Ramos (cell line): ENCODE measurements at regions not wholly inside any gene's neighbourhood (a gene's known extent, or its start where the extent isn't known, plus 50 kb on each side); places are given as distances from the start of the nearest gene placed in this dataset.
"Not testable (repeated sequence)": the region's sequence is repeated elsewhere in the genome, so short reads cannot be mapped to it uniquely, and the experiment has no call there.

Experiments used
- in situ Hi-C: fragments of 300-500 bp; cut with MboI; formaldehyde crosslinking; loops from one replicate; pipeline ENCODE4 v1.14.3; 2022; ENCODE audit warnings: low sequenced_read_pairs; ENCODE audit not compliant: unreplicated experiment

DNA sequence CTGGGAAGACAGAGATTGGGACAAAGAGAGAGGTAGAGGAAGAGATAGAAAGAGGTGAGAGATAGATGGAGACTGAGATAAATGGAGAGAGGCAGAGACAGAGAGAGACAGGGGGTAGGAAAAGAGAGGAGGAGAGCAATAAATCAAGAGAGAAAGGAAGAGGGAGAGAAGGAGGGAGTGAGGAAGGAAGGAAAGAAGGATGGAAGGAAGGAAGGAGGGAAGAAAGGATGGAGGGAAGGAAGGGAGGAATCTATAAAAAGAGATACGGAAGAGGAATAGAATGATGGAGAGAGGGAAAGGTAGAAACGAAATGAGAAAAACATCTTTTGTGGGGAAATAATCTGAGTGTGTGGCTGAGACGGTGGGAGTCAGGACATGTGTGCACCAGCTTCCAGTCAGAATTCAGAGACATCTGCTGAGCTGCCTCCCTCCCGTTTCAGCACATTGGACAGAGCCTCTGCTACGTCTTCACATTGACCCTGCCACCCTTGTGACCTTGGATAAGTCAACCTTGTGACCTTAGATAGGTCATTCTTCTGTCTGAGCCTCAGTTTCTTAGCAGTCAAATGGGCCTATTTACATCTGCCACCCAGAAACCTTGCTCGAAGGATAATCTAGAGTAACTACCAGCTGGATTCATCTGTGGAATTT is 417.8 kb downstream of the MIAT start:
- in situ Hi-C loops, result no loop called here

DNA sequence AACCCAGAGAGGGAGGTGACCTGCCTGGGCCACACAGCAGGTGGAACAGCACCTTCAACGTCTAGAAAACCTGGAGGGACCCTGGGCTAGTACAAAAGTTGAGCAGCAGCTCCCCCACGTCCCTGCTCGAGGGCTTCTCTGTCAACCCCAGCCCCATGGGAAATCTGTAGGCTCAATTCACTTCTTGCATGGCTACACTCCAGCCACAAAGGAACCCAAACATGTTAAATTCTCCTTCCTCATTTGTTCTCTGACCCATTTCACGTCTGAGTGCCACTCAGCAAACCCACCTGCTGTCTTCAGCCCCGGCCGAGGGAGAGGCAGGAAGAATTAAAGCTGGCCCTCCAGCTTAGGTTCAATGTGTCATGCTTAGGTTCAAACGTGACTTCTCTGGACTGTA is 418.5 kb downstream of the MIAT start:
- in situ Hi-C loops, result no loop called here

DNA sequence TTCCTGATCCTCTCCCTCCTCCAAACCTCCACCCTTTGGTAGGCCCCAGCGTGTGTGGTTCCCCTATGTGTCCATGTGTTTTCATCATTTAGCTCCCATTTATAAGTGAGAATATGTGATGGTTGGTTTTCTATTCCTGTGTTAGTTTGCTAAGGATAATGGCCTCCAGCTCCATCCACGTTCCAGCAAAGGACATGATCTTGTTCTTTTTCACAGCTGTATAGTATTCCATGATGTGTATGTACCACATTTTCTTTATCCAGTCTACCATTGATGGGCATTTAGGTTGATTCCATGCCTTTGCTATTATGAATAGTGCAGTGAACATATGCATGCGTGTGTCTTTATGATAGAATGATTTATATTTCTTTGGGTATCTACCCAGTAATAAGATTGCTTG is 420.7 kb downstream of the MIAT start:
- in situ Hi-C loops, result not testable (repeated sequence)

DNA sequence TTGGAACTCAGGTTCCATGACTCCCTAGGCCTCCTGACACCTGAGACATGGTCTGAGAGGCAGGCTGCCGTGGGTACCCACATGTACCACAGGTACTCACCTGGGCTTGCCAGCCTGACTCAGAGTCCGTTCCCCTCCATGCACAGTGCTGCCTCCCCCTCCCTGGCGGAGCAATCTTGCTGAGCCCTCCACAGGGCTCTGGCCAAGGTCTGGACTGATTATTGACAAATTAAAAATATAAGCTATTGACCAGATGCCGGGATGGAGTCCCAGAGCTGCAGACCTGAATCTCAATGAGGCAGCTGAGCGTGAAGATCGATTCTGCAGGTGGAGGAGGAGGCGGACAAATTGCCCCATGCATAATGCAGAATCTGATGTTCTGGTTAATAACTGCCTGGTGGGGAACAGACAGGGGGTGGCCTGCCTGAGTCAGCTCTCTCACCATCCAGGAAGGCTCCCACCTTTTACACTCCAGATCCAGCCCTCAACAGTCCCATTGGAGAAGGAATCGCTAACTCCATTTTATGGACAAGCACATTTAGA is 422.7 kb downstream of the MIAT start:
- in situ Hi-C loops, result no loop called here

DNA sequence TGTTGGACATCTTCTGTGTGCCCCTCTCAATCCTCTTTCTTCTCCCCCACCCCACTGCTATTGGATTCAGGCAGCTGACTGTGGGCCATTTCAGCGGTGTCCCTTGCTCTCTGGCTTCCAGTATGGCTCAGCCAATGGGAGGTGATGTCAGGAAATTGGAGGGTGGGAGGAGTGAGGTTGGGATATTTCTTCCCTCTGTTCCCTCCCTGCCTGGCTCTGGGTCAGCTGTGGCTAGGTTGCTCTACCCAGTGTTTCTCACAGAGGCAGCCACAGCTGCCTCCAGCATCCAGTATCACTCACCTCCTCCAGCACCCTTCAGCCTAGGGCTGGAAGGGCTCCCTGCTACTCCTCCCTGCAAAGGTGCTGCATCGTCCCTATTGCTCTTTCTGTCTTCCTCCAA is 423.5 kb downstream of the MIAT start:
- in situ Hi-C loops, result no loop called here

DNA sequence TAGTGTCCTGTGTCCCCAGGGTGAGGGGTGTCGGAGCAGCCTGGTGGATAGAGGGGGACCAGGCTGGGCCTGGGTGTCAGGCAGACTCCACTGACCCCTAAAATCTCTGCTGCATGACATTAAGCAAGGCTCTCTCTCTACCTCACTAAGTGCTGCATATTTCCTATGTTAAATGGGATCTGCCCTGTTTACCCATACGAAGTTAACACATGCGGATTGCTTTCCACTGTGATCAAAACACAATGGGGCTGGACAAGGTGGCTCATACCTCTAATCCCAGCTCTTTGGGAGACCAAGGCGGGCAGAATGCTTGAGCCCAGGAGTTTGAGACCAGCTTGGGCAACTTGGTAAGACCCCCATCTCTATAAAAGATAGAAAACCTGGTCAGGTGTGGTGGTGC is 426.2 kb downstream of the MIAT start:
- in situ Hi-C loops, result no loop called here

DNA sequence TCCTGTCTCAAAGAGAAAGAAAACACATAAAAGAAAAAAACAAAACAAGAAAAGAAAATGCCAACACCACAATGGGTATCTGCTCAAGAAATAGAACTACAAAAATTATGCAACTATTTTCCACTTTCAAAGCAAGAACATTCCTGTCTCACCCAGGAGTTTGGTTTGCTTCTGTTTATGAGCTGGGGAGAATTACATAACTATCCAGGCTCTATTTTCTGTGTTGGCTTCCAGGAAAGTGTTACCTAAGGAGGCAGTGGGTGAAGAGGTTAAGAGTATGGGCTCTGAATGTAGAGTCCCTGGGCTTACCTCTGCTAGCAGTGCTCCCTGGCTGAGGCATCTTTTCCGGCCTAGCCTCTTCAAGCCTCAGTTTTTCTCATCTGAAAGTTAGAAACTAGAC is 426.7 kb downstream of the MIAT start:
- in situ Hi-C loops, result no loop called here

DNA sequence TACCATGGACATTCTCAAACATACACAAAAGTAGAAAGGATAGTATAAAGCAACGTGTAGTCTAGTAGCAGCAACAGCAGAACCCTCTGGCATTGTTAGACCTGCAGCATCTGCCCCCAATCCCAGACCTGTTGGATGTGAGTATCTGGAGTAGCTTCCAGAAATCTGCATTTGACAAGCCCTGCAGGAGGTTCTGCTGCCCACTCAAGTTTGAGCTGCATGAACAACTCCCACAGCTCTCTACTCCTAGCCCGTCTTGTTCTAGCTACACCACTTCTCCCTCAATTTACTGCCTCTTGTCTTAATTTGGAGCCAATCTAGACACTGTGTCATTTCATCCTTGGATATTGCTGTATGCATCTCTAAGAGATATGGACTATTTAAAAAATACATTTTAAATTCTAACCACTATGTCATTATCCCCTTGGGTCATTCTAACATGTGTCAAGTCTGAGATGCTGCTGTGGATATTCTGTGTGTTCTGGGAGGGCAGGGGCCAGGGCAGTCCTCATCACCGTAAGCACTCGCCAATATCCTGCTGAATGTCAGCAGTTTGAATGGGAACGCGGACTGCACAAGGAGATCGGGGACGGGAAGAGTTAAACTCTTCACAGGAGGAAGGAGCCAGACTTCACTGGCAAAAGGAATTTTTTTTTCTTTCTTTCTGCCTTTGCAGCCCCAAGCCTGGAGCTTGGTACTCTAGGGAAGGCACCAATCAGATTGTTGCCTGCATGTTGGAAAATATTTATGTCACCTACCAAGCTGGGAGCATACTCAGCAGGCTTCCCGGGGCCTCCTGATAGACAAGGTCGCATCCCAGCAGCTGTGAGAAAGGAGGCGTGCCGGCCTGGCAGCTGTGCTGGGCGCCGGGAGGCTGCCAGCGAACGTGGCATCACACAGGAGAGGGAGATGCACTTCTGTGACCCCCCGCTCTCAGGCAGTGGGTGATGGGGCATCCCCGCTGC is 429.0 kb downstream of the MIAT start:
- in situ Hi-C loops, result no loop called here

DNA sequence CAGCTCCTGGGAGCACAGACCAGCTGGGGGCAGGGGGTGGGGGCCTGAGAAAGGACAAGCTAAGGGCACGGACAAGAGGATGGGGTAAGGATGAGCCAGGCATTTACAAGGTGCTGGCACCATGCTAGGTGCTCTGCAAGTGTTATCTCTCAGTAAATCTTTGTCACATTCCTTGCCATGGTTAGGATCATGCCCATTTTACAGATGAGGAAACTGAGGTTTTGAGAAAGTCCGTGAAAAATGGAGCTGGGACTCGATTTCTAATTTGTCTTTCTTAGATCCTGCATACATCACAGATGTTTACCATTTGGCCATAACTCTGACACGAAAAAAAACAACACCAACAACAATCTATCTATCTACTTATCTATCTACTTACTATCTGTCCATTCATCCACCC is 429.7 kb downstream of the MIAT start:
- in situ Hi-C loops, result no loop called here

DNA sequence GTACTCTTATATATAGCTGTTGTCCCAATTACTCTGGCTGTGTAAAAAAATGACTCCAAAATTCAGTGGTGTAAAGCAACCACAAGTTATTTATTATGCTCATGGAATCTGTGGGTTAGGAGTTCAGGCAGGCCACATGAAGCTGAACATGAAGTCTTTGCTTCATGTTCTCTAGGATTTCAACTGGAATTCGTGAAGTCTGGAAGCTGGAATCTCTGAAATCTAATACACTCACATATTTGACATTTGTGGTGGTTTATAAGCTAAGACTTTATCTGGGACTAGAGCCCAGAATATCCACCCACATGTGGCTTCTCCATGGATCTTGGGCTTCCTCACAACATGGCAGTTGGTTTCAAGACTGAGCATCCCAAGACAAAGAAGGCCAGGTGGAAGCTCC is 430.6 kb downstream of the MIAT start:
- in situ Hi-C loops, result no loop called here

DNA sequence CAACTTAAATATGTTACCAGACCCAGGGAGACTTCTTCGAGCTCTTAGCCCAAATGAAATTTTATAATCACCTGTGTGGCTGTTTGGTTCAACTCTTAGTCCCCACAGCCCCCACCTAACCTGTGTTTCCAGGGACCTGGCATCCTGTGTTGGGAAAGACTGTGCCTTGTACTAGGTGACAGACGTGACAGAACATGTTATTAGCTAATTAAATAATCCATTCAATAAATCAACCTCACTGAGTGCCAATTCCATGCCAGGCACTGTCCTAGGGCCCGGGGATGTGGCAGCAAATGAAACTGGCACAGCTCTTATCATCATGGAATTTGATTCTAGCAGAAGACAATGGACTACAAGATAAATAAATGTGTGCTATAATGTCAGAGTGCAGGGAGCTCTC is 431.9 kb downstream of the MIAT start:
- in situ Hi-C loops, result no loop called here

DNA sequence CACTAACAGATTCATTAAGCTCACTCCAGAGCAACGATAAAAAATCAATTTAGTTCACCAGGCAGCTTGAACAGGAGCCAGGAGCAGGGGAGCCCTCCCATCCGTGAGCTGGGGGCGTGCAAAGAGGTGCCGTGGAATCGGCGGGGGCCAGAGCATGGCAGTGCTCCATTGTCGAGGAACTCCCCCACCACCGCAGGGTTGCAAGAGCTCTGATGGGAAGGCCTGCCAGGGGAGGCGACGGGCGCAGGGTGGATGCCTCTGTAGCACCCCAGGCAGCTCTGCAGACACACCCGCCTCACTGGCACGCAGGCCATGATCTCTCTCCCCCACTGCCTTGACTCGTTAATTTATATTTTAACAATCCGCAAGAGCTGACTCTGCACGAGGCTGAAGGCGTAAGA is 433.2 kb downstream of the MIAT start:
- in situ Hi-C loops, result no loop called here

DNA sequence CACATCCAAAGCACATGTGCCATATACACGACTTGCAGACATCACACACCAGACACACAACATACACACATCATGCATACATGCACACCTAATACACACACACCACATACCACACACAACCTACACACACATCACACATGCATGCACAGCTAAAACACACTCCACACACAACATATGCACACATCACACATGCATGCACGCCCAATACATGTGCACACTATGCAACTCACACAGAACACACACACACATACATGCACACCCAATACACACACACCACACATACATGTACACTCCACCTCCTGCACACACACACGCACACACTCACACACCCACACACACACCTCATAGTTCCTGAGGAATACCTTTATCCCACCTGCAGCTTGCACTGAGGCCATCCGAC is 436.0 kb downstream of the MIAT start:
- in situ Hi-C loops, result no loop called here

DNA sequence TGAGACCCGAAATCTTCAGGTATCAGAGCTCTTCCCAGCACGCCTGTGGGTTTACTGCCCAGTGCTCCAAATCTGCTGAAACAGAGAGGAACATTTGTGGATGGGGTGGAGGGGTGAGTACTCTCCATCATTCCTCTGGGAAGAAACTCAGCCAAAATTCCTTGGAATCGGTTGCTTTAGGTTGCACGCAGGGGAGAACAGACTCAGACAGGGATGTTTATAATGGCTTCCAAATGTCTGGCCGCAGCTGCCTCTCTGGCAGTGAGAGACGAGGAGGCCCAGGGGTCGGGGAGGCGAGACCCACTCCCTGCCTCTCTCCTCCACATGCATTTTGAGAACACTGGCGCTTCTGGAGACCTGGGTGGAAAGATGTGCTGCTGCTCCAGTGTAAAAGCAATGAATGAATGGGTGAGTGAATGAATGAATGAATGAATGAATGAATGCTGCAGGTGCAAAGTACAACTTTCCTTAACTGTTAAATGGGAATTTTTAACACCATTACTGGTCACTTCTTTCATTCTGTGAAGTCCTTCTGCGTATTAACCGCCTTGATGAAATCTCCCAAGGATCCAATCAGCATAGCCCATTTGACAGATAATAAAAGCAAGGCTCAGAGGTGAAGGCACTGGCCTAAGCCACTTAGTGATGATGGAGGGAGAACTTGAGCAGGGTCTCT is 437.4 kb downstream of the MIAT start:
- in situ Hi-C loops, result no loop called here

DNA sequence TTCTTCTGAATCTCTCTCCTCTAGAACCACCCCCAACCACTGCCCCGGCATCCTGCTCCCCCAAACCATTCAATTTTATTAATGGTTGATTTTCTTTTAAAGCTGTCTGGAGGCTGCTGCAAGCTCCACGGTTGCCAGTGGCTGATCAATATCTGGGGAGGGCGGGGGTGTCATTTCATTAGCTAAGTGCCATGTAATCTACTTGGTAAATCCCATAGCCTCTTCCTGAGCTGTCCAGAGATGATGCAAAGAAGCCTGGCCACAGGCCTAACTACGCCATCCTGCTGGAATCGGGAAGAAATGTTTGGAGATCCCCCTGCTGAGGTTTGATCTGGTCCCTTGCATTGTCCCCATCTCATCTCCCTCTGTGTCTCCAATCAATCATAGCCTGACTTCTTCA is 440.1 kb downstream of the MIAT start:
- in situ Hi-C loops, result no loop called here

DNA sequence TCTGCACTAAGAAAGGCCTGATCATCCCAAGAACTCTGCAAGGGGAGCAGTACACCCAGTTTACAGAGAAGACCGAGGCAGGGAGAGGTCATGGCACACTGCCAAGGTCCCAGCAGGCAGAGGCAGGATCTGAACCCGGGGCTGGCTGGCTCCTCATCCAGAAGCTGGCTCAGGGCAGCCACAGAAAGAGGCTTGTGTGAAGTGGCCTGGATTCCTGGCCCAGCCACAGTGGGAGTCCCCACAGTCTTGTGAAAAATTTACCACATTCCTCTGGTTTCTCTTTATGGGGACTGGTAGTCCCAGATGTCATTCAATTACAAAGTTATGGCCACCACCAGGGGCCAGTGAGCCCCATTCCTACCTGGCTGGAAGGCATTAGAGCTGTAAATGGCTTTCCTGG is 440.5 kb downstream of the MIAT start:
- in situ Hi-C loops, result no loop called here

DNA sequence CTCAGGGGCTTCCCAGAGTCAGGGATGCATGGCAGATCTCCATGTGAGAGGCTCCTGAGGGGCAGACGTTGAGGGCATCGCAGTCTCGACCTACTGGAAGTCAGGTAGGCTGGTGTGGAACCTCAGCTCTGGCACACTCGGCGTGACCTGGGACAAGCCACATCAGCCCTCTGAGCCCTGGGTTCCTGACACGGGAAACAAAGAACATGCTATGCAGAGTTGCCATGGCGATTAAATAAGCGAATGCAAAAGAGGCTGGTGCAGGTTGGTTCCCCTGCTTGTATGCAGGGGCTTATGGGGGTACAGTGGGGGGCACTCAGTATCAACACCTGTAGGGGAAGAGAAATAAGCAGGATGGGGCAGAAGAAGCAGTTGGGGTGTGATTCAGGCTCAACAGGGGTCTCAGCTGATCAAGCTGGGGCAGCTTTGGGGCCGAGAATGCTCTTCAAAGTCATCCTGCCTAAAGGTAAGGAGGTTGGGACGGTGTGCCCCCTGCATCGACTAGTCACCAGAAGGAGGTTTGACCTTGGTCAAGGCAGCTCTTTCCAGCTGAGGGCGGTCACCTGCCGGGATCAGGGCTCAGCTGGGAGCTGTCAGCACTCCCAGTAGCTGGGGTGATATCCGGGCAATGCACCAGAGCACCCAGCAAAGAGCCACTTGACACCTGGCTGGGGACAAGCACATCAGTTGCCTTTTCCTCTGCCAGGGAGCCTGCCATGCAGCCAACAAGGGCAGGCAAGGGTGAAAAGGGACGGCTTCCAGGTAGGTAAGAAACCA is 442.7 kb downstream of the MIAT start:
- in situ Hi-C loops, result no loop called here

DNA sequence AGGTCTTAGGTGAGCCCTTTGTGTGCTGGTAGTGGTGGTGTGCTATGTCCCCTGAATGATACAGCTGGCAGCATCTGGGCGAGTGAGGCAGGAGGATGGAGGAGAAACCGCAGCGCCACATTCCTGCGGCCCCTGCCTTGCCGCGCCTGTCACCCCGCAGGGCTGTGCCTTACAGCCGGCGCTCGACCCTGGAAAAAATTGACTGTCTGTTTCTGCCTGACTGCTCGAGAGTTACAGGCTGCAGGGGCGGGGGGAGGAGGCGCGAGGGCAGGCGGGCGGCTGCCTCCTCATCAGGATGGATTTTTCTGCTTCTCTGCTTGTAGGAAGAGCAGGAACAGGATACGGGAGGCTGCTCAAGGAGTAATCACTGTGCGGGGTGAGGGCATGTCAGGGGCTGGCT is 443.4 kb downstream of the MIAT start:
- in situ Hi-C loops, result no loop called here

DNA sequence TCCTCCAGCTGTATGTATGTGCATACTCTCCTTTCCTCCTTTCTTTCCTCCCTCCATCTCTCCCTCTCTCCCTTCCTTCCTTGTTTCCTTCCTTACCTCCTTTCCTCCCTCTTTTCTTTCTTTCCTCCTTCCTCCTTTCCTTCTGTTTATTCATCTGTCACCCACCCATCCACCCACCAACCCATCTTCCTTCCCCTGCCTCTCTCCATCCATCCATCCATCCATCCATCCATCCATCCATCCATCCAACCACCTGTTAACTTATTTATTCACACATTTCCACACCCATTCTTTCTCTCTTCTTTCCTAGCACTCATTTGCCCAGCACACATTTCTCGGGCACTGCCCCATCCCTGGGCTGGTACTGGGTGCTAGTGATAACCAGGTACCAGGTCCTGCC is 443.9 kb downstream of the MIAT start:
- in situ Hi-C loops, result no loop called here

DNA sequence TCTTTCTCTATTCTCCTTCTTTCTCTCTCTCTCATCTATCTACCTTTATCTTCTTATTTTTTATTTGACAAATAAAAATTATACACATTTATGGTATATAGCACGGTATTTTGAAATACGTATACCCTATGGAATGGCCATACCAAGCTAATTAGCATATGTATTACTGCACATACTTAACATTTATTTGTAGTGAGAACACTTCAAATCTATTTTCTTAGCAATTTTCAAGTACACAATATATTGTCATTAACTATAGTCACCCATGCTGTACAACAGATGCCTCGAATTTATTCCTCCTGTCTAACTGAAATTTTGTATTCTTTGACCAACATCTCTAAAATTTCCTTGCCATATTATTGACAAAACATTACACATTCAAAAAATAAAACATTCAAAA is 447.1 kb downstream of the MIAT start:
- in situ Hi-C loops, result no loop called here
